VCaP (cell line): ENCODE measurements at regions not wholly inside any gene's neighbourhood (a gene's known extent, or its start where the extent isn't known, plus 50 kb on each side); places are given as distances from the start of the nearest gene placed in this dataset.
"Not testable (repeated sequence)": the region's sequence is repeated elsewhere in the genome, so short reads cannot be mapped to it uniquely, and the experiment has no call there.

ENCODE experiments used
- H3K27ac ChIP-seq: fragments of 450-650 bp; 2 replicates; pipeline ENCODE4 v1.5.1; 2017
- CTCF ChIP-seq: fragments of 450-650 bp; conservative IDR thresholded peaks from 2 replicates; pipeline ENCODE4 v1.5.1; 2017; ENCODE audit warnings: mild to moderate bottlenecking, moderate library complexity

GRCh38 chr2:192993059-192993458, 798.3 kb upstream of the TMEFF2 start:
- no peak overlapping the region for H3K27ac ChIP-seq
- TF ChIP-seq CTCF, result no peak

GRCh38 chr2:192983173-192983572, 788.4 kb upstream of the TMEFF2 start:
- TF ChIP-seq CTCF, result no peak
- H3K27ac ChIP-seq, result no peak overlapping the region

GRCh38 chr2:192978395-192978794, 783.7 kb upstream of the TMEFF2 start:
- no peak for TF ChIP-seq CTCF
- no peak overlapping the region for H3K27ac ChIP-seq

GRCh38 chr2:192971981-192972380, 777.2 kb upstream of the TMEFF2 start:
- TF ChIP-seq CTCF, result no peak

GRCh38 chr2:192969055-192969454, 774.3 kb upstream of the TMEFF2 start:
- H3K27ac ChIP-seq, result no peak overlapping the region
- TF ChIP-seq CTCF, result no peak

More at GRCh38 chr2:192971981-192972380, 777.2 kb upstream of the TMEFF2 start:
- no peak overlapping the region for H3K27ac ChIP-seq

- no peak for TF ChIP-seq CTCF
- no peak overlapping the region for H3K27ac ChIP-seq
Measured at GRCh38 chr2:192960945-192961344, 766.2 kb upstream of the TMEFF2 start.

GRCh38 chr2:192958615-192959014, 763.9 kb upstream of the TMEFF2 start:
- H3K27ac ChIP-seq, result not testable (repeated sequence)

- TF ChIP-seq CTCF, result no peak
- H3K27ac ChIP-seq, result no peak overlapping the region
Measured at GRCh38 chr2:192957425-192957824, 762.7 kb upstream of the TMEFF2 start.
